GM19372 (cell line): ENCODE measurements at regions not wholly inside any gene's neighbourhood (a gene's known extent, or its start where the extent isn't known, plus 50 kb on each side); places are given as distances from the start of the nearest gene placed in this dataset.

ENCODE experiments used
- ATAC-seq: cut with Tn5 transposase; IDR thresholded peaks from one replicate; pipeline ENCODE4 v1.9.1; 2021; ENCODE audit warnings: mild to moderate bottlenecking, low read depth, moderate library complexity; ENCODE audit not compliant: unreplicated experiment

DNA sequence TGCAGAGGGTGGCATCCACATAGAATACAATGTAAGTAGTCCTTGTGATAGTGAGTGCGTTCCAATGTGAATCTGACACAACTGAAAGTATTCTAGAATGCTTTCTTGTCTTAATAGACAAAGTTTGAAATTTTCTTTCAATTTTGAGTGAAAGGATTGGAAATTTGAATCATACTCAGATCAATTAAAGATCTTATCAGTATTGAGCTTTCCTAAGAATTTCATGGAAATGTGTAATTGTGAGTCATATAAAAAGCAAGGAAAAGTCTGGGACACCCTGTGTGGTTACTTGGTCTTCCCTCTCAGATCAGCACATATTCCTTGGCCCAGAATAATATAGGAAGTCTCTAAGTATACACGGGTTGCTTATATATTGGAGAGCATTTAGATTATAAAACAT lies 99.1 kb downstream of the MBL2 start:
- ATAC-seq = no peak

GRCh38 chr10:52674474-52674873 lies 98.1 kb downstream of the MBL2 start:
- ATAC-seq = no peak

GRCh38 chr10:52677086-52677485 lies 95.5 kb downstream of the MBL2 start:
- ATAC-seq = no peak

GRCh38 chr10:52678611-52679010 lies 94.0 kb downstream of the MBL2 start:
- ATAC-seq = no peak

GRCh38 chr10:52679117-52679516 lies 93.5 kb downstream of the MBL2 start:
- ATAC-seq = no peak

DNA sequence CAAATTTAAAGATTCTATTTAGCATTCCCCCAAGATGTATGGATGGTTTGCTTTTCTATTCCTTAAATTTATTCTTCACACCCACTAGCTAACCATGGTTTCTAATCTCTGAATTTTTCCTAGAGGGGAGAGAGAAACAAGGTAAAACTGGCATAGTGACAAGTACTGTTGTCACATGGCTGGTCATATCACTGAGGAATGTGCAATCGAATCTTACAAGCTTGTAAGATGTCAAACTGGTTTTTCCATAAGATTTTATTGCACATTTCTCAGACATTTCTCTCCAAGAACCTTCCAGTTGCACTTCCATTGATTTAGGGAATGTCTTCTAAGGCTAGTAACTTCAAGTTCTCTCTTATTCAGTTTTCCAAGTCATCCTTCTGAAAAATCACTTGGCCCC lies 89.8 kb downstream of the MBL2 start:
- ATAC-seq = no peak

DNA sequence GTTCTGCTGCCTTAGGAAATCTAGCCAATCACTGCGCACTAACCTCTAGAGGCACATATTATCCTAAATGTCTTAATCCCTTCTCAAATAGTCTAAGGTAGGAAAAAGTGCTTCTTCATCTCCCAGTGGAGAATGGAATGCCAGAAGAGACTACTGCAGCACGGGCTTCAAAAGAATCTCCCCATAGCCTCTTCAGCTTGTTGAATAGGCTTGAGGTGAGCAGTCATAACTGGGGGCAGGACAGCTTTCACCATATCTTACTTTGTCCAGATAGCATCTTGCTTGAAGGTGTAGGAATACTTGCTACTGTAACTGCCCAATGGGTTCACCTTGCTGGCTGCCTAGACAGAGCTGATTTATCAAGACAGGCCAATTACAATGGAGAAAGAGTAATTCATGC lies 88.8 kb downstream of the MBL2 start:
- ATAC-seq = no peak

DNA sequence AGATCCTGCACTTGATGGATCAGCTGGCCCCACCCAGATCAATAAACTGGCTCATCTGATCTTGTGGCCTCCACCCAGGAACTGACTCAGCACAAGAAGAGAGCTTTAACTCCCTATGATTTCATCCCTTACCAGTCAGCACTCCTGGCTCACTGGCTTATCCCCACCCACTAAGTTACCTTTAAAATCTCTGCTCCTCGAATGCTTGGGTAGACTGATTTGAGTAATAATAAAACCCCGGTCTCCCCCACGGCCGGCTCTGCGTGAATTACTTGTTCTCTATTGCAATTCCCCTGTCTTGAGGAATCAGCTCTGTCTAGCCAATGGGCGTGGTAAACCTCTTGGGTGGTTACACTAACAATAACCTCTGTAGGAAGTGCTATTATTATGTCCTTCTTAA lies 83.7 kb downstream of the MBL2 start:
- ATAC-seq = no peak

DNA sequence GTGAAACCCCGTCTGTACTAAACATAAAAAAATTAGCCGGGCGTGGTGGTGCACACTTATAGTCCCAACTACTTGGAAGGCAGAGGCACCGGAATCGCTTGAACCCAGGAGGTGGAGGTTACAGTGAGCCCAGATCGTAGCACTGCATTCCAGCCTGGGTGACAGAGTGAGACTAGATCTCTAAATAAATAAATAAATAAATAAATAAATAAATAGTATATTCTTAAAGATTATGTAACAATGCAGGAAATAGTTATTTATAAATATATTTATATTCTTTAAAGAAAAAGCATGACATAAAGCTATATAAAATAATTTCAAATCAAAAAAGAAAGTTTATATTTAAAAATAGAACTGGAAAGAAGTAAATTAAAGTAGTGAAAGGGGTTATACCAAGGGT lies 76.4 kb downstream of the MBL2 start:
- ATAC-seq = no peak

GRCh38 chr10:52701647-52702046 lies 70.9 kb downstream of the MBL2 start:
- ATAC-seq = no peak

GRCh38 chr10:52703451-52703850 lies 69.1 kb downstream of the MBL2 start:
- ATAC-seq = no peak

- no peak for ATAC-seq
Observed at GRCh38 chr10:52703898-52704297, 68.7 kb downstream of the MBL2 start.

GRCh38 chr10:52706332-52707070 lies 66.1 kb downstream of the MBL2 start:
- no peak for ATAC-seq
